Mesothelial cell of epicardium (in vitro differentiated cells): ENCODE measurements at regions not wholly inside any gene's neighbourhood (a gene's known extent, or its start where the extent isn't known, plus 50 kb on each side); places are given as distances from the start of the nearest gene placed in this dataset.

Experiments used
- DNase-seq, 2 experiments: peaks; one replicate each; pipeline ENCODE4 v3.0.0; 2021; ENCODE audit warnings: low spot score in 2 of 2; ENCODE audit not compliant: unreplicated experiment in 2 of 2
- H3K27ac Mint-ChIP-seq: 2 replicates; pipeline ENCODE4 v1.8.0; 2021; ENCODE audit warnings: mixed read lengths
- H3K27me3 Mint-ChIP-seq: 2 replicates; pipeline ENCODE4 v1.8.0; 2021; ENCODE audit warnings: low read depth, mixed read lengths
- H3K36me3 Mint-ChIP-seq: 2 replicates; pipeline ENCODE4 v1.8.0; 2021; ENCODE audit warnings: mixed read lengths
- H3K4me1 Mint-ChIP-seq: 2 replicates; pipeline ENCODE4 v1.8.0; 2021; ENCODE audit warnings: mixed read lengths
- H3K4me3 Mint-ChIP-seq: 2 replicates; pipeline ENCODE4 v1.8.0; 2021; ENCODE audit warnings: mild to moderate bottlenecking, moderate library complexity, mixed read lengths
- H3K9me3 Mint-ChIP-seq: 2 replicates; pipeline ENCODE4 v1.8.0; 2021; ENCODE audit warnings: mixed read lengths
- TF ChIP-seq, protein P1 (sequence below): fragments of 200-600 bp; sonication (generic); IDR thresholded peaks from one replicate; pipeline ENCODE4 v1.5.0; 2021; ENCODE audit warnings: antibody characterized with exemption; ENCODE audit not compliant: unreplicated experiment

DNA sequence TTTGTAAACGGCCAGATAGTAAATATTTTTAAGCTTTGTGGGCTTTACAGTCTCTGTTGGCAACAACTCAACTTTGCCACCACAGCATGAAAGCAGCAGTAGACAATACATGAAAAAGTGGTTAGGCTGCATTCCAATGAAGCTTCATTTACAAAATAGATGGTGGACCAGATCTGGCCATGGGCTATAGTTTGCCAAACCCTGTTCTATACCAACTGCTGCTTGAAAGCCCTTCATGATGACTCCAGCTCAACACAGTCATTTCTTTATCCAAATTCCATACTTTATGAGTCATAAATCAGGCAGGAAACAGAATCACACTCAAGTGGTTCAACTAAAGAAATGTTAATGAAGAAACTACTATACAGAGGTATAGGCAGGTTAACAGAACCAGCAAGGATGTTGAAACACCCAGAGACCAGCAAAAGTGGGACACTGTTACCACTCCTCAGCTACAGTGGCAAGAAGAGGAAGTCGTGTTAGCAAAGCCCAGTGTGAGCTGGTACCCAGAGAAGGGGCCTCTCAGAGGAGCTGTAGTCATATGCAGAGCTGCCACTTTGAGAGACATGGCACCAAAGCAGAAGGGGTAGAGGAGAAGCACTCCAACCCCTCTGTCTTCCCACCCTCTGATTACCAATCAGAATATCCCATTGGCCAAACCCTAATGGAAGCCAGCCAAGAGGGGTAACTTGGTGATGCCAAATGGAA is 72.5 kb downstream of the PRLHR start:
- H3K4me3 Mint-ChIP-seq, result no peak overlapping the region
- peaks cover 2% of the 10 kb centered on the region for H3K36me3 Mint-ChIP-seq
- DNase-seq, result no peak
- H3K4me1 Mint-ChIP-seq, result peaks cover 5% of the 10 kb centered on the region
- H3K27me3 Mint-ChIP-seq, result peaks cover 39% of the 10 kb centered on the region
- TF ChIP-seq, protein P1, sequence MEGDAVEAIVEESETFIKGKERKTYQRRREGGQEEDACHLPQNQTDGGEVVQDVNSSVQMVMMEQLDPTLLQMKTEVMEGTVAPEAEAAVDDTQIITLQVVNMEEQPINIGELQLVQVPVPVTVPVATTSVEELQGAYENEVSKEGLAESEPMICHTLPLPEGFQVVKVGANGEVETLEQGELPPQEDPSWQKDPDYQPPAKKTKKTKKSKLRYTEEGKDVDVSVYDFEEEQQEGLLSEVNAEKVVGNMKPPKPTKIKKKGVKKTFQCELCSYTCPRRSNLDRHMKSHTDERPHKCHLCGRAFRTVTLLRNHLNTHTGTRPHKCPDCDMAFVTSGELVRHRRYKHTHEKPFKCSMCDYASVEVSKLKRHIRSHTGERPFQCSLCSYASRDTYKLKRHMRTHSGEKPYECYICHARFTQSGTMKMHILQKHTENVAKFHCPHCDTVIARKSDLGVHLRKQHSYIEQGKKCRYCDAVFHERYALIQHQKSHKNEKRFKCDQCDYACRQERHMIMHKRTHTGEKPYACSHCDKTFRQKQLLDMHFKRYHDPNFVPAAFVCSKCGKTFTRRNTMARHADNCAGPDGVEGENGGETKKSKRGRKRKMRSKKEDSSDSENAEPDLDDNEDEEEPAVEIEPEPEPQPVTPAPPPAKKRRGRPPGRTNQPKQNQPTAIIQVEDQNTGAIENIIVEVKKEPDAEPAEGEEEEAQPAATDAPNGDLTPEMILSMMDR, result no peak
- peaks cover 9% of the 10 kb centered on the region for H3K9me3 Mint-ChIP-seq
- H3K27ac Mint-ChIP-seq, result no peak overlapping the region

DNA sequence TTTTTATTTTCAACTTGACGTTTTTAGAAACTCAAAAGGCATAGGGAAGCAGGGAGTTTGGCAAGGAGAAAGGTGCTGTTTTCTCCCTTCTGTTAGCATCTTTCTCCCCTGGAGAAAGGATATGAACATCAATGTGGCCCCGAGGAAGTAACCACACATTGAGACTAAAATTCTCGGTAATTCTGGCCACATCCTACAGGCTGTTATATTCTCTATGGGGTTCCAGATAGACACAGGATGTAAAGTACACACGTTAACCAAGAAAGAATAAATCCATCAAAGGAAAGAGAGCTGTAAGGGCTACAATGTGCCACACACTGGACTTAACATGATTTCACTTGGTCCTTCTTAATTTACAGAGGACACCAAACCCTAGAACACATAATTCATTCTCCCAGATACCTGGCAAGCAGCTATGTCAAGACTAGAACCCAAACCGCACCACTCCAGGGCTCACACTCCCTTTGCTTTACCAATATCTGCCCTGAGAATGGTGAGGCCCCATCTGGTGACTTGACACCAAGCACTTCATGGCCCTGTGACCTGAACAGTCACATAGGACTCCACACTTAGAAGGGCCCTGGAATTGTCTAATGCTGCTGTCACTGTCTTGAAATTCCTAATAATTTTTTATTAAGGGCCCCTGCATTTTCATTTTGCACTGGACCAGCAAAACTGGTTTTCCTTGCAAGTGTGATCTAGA is 73.9 kb downstream of the PRLHR start:
- peaks cover 5% of the 10 kb centered on the region for H3K4me1 Mint-ChIP-seq
- peaks cover 28% of the 10 kb centered on the region for H3K27me3 Mint-ChIP-seq
- TF ChIP-seq, protein P1, result no peak
- peaks cover 16% of the 10 kb centered on the region for H3K9me3 Mint-ChIP-seq
- DNase-seq, result no peak
- no peak overlapping the region for H3K27ac Mint-ChIP-seq
- peaks cover 2% of the 10 kb centered on the region for H3K36me3 Mint-ChIP-seq
- H3K4me3 Mint-ChIP-seq, result no peak overlapping the region

DNA sequence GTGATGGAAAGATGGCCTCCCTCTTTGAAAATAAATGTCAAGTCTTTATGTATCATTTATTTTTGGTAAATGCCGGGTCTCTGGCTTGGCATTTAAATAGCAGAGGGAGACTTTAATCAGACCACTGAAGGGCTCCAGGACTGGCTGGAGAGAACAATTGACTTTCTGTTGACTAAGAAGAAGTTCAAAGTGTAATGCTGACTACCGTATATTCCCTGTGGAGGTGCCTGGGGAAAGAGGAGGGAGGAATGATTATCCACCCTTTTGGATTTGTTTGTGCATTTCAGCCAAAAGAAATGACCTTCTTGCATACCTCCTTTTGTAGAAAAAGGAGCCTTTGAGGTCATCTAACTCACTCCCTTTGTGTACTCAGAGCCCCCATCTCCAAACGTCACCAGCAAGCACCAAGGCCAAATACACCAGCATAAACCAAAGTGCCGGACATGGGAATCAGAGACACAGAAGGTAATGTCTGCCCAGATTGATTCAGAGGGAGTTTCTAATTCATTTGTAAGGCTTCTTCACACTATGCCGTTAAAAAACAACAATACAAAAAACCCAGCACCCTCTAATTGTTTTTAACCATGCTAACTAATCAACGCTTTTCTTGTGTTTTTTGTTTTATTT is 75.2 kb downstream of the PRLHR start:
- Mint-ChIP-seq H3K27ac (no peak overlapping the region), H3K4me1 (peaks cover 5% of the 10 kb centered on the region), H3K36me3 (peaks cover 2% of the 10 kb centered on the region), H3K4me3 (no peak overlapping the region), H3K9me3 (peaks cover 16% of the 10 kb centered on the region), H3K27me3 (peaks cover 29% of the 10 kb centered on the region)
- DNase-seq, result no peak
- TF ChIP-seq, protein P1, result no peak

DNA sequence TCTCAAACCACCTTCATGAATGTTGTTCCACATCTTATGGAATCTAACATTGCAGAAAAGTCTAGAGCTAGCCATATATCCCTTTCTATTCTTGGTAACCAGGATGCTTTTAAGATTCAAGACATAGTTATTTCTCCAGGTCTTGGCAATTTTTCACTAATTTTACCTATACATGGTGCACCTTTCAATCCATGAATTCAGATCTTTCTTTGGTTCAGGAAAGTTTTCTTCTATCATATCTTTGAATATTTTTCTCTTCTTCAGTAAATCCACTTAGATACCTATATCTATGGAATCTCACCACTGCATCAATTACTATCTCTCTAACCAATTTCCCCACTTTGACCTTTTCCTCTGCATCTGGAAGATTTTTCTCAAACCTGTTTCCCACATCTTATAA is 77.4 kb downstream of the PRLHR start:
- TF ChIP-seq, protein P1, result no peak
- Mint-ChIP-seq H3K27me3 (peaks cover 32% of the 10 kb centered on the region), H3K9me3 (peaks cover 16% of the 10 kb centered on the region), H3K4me1 (peaks cover 5% of the 10 kb centered on the region), H3K36me3 (peaks cover 2% of the 10 kb centered on the region), H3K4me3 (no peak overlapping the region), H3K27ac (no peak overlapping the region)
- no peak for DNase-seq

DNA sequence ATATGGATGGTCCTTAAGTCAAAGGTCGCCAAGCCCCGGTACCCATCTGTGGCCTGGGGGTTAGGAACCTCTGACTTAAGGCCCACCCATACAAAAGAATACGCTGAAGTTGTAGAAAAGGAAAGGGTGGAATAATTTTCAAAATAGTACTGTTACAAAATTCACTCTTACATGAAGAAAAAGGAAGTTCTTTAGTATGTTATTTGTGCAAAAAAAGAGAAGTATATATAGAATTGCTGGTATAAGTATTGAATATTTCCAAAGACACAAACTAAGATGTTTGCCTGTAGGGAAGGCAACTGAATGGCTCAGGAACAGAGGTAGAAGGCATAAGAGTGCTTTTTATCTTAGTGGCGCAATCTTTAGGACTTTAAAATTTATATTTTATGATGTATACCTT is 78.7 kb downstream of the PRLHR start:
- Mint-ChIP-seq H3K9me3 (peaks cover 16% of the 10 kb centered on the region), H3K4me3 (no peak overlapping the region), H3K27ac (no peak overlapping the region), H3K36me3 (peaks cover 2% of the 10 kb centered on the region), H3K4me1 (no peaks in the 10 kb centered on the region), H3K27me3 (peaks cover 32% of the 10 kb centered on the region)
- DNase-seq, result no peak
- TF ChIP-seq, protein P1, result no peak
